ENCODE measurements at regions not wholly inside any gene's neighbourhood (a gene's known extent, or its start where the extent isn't known, plus 50 kb on each side); places are given as distances from the start of the nearest gene placed in this dataset.

GRCh38 chr1:221543529-221544120 lies 198.3 kb downstream of the DUSP10 start:
- TF ChIP-seq POLR2AphosphoS5 (IDR thresholded peaks at IDR 0.05; ENCODE audit: low read depth) (no peak), CTCF (IDR thresholded peaks at IDR 0.05; ENCODE audit: insufficient read depth, low read length) (peak; percentile 26), REST (IDR thresholded peaks at IDR 0.05; ENCODE audit: insufficient replicate concordance, low read depth) (no peak), GABPA (IDR thresholded peaks at IDR 0.05; ENCODE audit: low read depth) (no peak)
